Uterus (tissue), 2 donors: ENCODE measurements at regions not wholly inside any gene's neighbourhood (a gene's known extent, or its start where the extent isn't known, plus 50 kb on each side); places are given as distances from the start of the nearest gene placed in this dataset.

Experiments
- POLR2A ChIP-seq, 2 donors: fragments of 450-650 bp; IDR thresholded peaks; one replicate each; pipeline ENCODE4 v1.6.1; 2016; ENCODE audit warnings: antibody characterized with exemption in 2 of 2, mild to moderate bottlenecking in 1 of 2, moderate library complexity in 1 of 2
- TF ChIP-seq, protein P1 (sequence below), 4 experiments: fragments of 200-600 bp in 2 of 4; fragments of 450-650 bp in 2 of 4; sonication (generic) in 2 of 4; IDR thresholded peaks; one replicate each; pipeline ENCODE4 v1.5.1; 2016 to 2019; ENCODE audit warnings: antibody characterized with exemption in 4 of 4, mild to moderate bottlenecking in 2 of 4, moderate library complexity in 1 of 4

DNA sequence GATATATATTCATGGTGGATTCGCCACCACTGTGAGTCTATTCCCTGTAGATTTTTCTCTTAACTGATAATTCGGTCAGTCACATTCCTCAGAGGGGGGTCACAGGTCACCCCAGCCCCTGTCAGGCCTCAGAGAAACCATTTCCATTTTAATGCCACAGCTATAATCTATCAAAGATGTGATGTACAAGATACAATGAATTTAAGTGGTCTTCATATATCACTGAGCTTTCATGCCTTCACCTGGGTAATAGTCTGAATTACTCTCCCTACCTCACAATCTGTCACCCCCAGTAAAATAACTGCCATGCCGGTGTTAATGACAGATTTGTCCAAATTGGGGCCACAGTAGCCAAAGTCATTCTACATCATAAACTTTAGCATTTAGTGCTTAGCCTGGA is 64.7 kb downstream of the NKX6-1 start:
- TF ChIP-seq, protein P1, sequence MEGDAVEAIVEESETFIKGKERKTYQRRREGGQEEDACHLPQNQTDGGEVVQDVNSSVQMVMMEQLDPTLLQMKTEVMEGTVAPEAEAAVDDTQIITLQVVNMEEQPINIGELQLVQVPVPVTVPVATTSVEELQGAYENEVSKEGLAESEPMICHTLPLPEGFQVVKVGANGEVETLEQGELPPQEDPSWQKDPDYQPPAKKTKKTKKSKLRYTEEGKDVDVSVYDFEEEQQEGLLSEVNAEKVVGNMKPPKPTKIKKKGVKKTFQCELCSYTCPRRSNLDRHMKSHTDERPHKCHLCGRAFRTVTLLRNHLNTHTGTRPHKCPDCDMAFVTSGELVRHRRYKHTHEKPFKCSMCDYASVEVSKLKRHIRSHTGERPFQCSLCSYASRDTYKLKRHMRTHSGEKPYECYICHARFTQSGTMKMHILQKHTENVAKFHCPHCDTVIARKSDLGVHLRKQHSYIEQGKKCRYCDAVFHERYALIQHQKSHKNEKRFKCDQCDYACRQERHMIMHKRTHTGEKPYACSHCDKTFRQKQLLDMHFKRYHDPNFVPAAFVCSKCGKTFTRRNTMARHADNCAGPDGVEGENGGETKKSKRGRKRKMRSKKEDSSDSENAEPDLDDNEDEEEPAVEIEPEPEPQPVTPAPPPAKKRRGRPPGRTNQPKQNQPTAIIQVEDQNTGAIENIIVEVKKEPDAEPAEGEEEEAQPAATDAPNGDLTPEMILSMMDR (IDR thresholded peaks at IDR 0.05), result no peak
- no peak for TF ChIP-seq POLR2A (IDR thresholded peaks at IDR 0.05)
